Neural crest cell (in vitro differentiated cells): ENCODE measurements at regions not wholly inside any gene's neighbourhood (a gene's known extent, or its start where the extent isn't known, plus 50 kb on each side); places are given as distances from the start of the nearest gene placed in this dataset.
"Not testable (repeated sequence)": the region's sequence is repeated elsewhere in the genome, so short reads cannot be mapped to it uniquely, and the experiment has no call there.

ENCODE experiments used
- DNase-seq: peaks from one replicate; pipeline ENCODE4 v3.0.0; 2021; ENCODE audit warnings: low read depth, mixed read lengths, low spot score
- H3K27ac Mint-ChIP-seq: one replicate; pipeline ENCODE4 v1.8.0; 2021; ENCODE audit warnings: mild to moderate bottlenecking, mixed read lengths; ENCODE audit not compliant: unreplicated experiment
- H3K27me3 Mint-ChIP-seq: 2 replicates; pipeline ENCODE4 v1.8.0; 2021; ENCODE audit warnings: low read depth, mild to moderate bottlenecking, mixed read lengths
- H3K36me3 Mint-ChIP-seq: 2 replicates; pipeline ENCODE4 v1.8.0; 2021; ENCODE audit warnings: low read depth, mild to moderate bottlenecking, mixed read lengths
- H3K4me1 Mint-ChIP-seq: 2 replicates; pipeline ENCODE4 v1.8.0; 2021; ENCODE audit warnings: mixed read lengths
- H3K4me3 Mint-ChIP-seq: one replicate; pipeline ENCODE4 v1.8.0; 2021; ENCODE audit warnings: mild to moderate bottlenecking, mixed read lengths
- H3K9me3 Mint-ChIP-seq: 2 replicates; pipeline ENCODE4 v1.8.0; 2021; ENCODE audit warnings: mixed read lengths
- CTCF ChIP-seq: fragments of 200-600 bp; sonication (generic); conservative IDR thresholded peaks from 2 replicates; pipeline ENCODE4 v1.5.0; 2021; ENCODE audit warnings: antibody characterized with exemption, mild to moderate bottlenecking

GRCh38 chr10:44281089-44281613 is 103.7 kb downstream of the CXCL12 start:
- no peaks in the 10 kb centered on the region for H3K27me3 Mint-ChIP-seq
- H3K27ac Mint-ChIP-seq = no peak overlapping the region
- H3K4me3 Mint-ChIP-seq = no peak overlapping the region
- peaks cover under 1% of the 10 kb centered on the region for H3K9me3 Mint-ChIP-seq
- TF ChIP-seq CTCF = no peak
- H3K4me1 Mint-ChIP-seq = no peaks in the 10 kb centered on the region
- H3K36me3 Mint-ChIP-seq = no peaks in the 10 kb centered on the region
- DNase-seq = no peak

GRCh38 chr10:44280226-44281014 is 104.5 kb downstream of the CXCL12 start:
- Mint-ChIP-seq H3K36me3 (no peaks in the 10 kb centered on the region), H3K4me3 (no peak overlapping the region), H3K27me3 (no peaks in the 10 kb centered on the region), H3K4me1 (no peaks in the 10 kb centered on the region), H3K9me3 (peaks cover 5% of the 10 kb centered on the region), H3K27ac (peak overlapping the region; percentile 48)
- no peak for TF ChIP-seq CTCF
- no peak for DNase-seq

GRCh38 chr10:44279426-44280126 is 105.3 kb downstream of the CXCL12 start:
- H3K4me1 Mint-ChIP-seq = no peaks in the 10 kb centered on the region
- no peak for TF ChIP-seq CTCF
- no peak overlapping the region for H3K4me3 Mint-ChIP-seq
- H3K27me3 Mint-ChIP-seq = no peaks in the 10 kb centered on the region
- no peaks in the 10 kb centered on the region for H3K36me3 Mint-ChIP-seq
- DNase-seq = no peak
- no peak overlapping the region for H3K27ac Mint-ChIP-seq
- H3K9me3 Mint-ChIP-seq = peaks cover 7% of the 10 kb centered on the region

- H3K4me1 Mint-ChIP-seq = no peaks in the 10 kb centered on the region
- no peaks in the 10 kb centered on the region for H3K36me3 Mint-ChIP-seq
- H3K27ac Mint-ChIP-seq = no peak overlapping the region
- no peak for DNase-seq
- no peak for TF ChIP-seq CTCF
- H3K27me3 Mint-ChIP-seq = no peaks in the 10 kb centered on the region
- peaks cover 7% of the 10 kb centered on the region for H3K9me3 Mint-ChIP-seq
- H3K4me3 Mint-ChIP-seq = no peak overlapping the region
Observed at GRCh38 chr10:44278837-44279324, 106.0 kb downstream of the CXCL12 start.

- H3K36me3 Mint-ChIP-seq, H3K4me3 Mint-ChIP-seq, H3K4me1 Mint-ChIP-seq, DNase-seq, H3K27ac Mint-ChIP-seq, H3K27me3 Mint-ChIP-seq, H3K9me3 Mint-ChIP-seq: not testable (repeated sequence)
Observed at GRCh38 chr10:44268435-44268948, 116.4 kb downstream of the CXCL12 start.

- no peak overlapping the region for H3K4me3 Mint-ChIP-seq
- no peak for TF ChIP-seq CTCF
- no peak overlapping the region for H3K27ac Mint-ChIP-seq
- no peaks in the 10 kb centered on the region for H3K27me3 Mint-ChIP-seq
- H3K4me1 Mint-ChIP-seq = no peaks in the 10 kb centered on the region
- H3K9me3 Mint-ChIP-seq = peaks cover 4% of the 10 kb centered on the region
- DNase-seq = no peak
- peaks cover 4% of the 10 kb centered on the region for H3K36me3 Mint-ChIP-seq
Observed at GRCh38 chr10:44267007-44267406, 117.9 kb downstream of the CXCL12 start.
